Stimulated activated naive CD8-positive, alpha-beta T cell treated with anti-CD3 and anti-CD28 coated beads, Interleukin-15, amount 100 ng/mL, for 72 hours (primary cell): ENCODE measurements at regions not wholly inside any gene's neighbourhood (a gene's known extent, or its start where the extent isn't known, plus 50 kb on each side); places are given as distances from the start of the nearest gene placed in this dataset.
"Not testable (repeated sequence)": the region's sequence is repeated elsewhere in the genome, so short reads cannot be mapped to it uniquely, and the experiment has no call there.

Experiments used
- ATAC-seq: fragments of 150-1000 bp; cut with Tn5 transposase; 2 replicates; pipeline ENCODE4 v1.10.0; 2021; ENCODE audit warnings: mild to moderate bottlenecking, moderate library complexity
- DNase-seq, 2 donors: peaks; one replicate each; pipeline ENCODE4 v3.0.0; 2021 to 2022
- H3K27ac Mint-ChIP-seq, 2 donors: one replicate each; pipeline ENCODE4 v1.8.0; 2022; ENCODE audit warnings: mild to moderate bottlenecking in 2 of 2, mixed read lengths in 2 of 2, moderate library complexity in 2 of 2
- H3K27me3 Mint-ChIP-seq: one replicate; pipeline ENCODE4 v1.8.0; 2022; ENCODE audit warnings: mixed read lengths
- H3K4me1 Mint-ChIP-seq: one replicate; pipeline ENCODE4 v1.8.0; 2022; ENCODE audit warnings: mild to moderate bottlenecking, mixed read lengths
- H3K4me3 Mint-ChIP-seq, 2 donors: one replicate each; pipeline ENCODE4 v1.8.0; 2022; ENCODE audit warnings: mild to moderate bottlenecking in 2 of 2, mixed read lengths in 2 of 2, moderate library complexity in 1 of 2
- H3K9me3 Mint-ChIP-seq, 2 donors: one replicate each; pipeline ENCODE4 v1.8.0; 2022; ENCODE audit warnings: mixed read lengths in 2 of 2

- Mint-ChIP-seq H3K4me3 (no peak overlapping the region), H3K4me1 (peaks cover 5% of the 10 kb centered on the region), H3K27ac (no peak overlapping the region), H3K9me3 (no peaks in the 10 kb centered on the region), H3K27me3 (peaks cover 31% of the 10 kb centered on the region)
- no peak for DNase-seq
- no peak for ATAC-seq
Measured at GRCh38 chr6:167208819-167209576, 51.2 kb upstream of the GPR31 start.

DNA sequence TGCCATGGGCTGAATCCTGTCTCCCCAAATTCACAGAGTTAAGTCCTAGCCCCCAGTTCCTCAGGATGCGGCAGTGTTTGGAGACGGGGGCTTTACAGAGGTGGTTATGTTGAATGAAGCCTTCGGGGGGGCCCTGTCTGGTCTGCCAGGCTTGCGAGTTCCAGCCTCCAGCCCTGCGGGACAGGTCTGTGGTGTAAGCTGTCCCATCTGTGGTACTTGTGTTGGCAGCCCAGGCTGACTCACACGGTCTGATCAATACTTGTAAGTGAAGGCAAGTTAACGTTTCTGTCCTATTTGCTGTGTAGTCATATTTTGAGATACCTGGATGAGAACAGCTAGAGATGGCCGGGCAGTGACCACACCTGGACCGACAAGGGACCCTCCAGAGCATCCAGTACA is 51.8 kb upstream of the GPR31 start:
- no peak overlapping the region for H3K27ac Mint-ChIP-seq

GRCh38 chr6:167210375-167211294 is 52.9 kb upstream of the GPR31 start:
- no peak overlapping the region for H3K27ac Mint-ChIP-seq
- H3K9me3 Mint-ChIP-seq, result no peaks in the 10 kb centered on the region
- no peak for ATAC-seq
- H3K27me3 Mint-ChIP-seq, result peaks cover 31% of the 10 kb centered on the region
- H3K4me3 Mint-ChIP-seq, result no peak overlapping the region
- H3K4me1 Mint-ChIP-seq, result peaks cover 5% of the 10 kb centered on the region
- no peak for DNase-seq

More for the DNA sequence above, 51.8 kb upstream of the GPR31 start:
- ATAC-seq, result no peak
- H3K4me1 Mint-ChIP-seq, result peaks cover 5% of the 10 kb centered on the region
- no peak overlapping the region for H3K4me3 Mint-ChIP-seq
- DNase-seq, result no peak
- peaks cover 31% of the 10 kb centered on the region for H3K27me3 Mint-ChIP-seq
- H3K9me3 Mint-ChIP-seq, result no peaks in the 10 kb centered on the region

- Mint-ChIP-seq H3K9me3 (no peaks in the 10 kb centered on the region), H3K27me3 (peaks cover 25% of the 10 kb centered on the region), H3K4me1 (peaks cover 5% of the 10 kb centered on the region), H3K4me3 (no peak overlapping the region), H3K27ac (no peak overlapping the region)
- DNase-seq (no peak), ATAC-seq (no peak)
Measured at GRCh38 chr6:167211295-167211648, 53.5 kb upstream of the GPR31 start.

DNA sequence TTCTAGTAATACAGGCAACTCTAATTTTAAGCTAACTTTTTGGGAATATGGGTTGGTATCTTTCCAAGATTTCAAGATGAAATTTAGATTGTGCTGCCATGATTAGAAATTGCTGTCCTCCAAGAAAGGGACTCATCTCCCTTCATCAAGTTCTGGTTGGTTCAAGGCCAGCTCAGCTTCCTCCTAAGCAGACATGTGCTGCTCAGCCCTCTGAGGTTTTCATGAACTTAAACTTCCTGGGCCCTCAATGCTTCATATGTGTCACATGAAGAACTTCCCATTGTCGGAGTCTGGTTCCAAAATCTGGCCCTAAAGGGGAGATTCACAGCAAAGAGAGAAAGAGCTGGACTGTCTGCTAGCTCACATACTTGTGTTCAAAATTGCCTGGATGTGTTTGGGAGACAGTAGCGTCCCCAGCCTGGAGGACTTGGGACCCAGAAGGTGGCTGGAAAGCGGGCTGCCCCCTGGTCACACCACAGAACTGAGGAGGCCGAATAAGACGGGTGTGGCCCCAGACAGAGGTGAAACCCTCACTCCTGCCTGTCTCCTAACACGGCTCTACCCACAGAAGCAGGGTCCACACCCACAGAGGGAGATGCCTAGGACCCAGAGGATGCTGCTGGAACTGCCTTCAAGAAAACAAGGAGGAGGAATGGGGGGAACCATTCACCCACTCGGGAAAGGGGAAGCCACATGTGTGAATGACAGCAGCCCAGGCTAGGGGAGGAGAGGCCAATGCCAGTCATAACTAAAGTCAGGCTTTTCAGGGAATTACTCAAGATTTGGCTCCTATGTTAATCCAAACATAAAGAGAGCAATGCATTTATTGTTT is 54.3 kb upstream of the GPR31 start:
- DNase-seq, result no peak
- H3K27ac Mint-ChIP-seq, result no peak overlapping the region
- peak; percentile 13 for ATAC-seq

DNA sequence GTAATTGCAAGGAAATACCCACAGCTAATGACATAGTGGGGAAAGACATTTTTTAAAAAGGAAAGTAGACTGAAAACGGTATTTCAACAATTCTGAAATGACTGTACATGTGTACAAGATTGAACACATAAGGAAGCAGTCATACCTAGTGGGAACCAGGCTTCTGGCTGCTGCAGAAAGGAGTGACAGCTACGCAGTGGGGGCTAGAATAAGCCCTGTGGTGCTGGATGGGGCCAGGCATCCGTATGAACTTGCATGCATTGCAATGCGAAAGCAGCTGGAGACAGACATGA is 54.9 kb upstream of the GPR31 start:
- Mint-ChIP-seq H3K4me3 (no peak overlapping the region), H3K27me3 (peaks cover 17% of the 10 kb centered on the region), H3K27ac (no peak overlapping the region), H3K9me3 (no peaks in the 10 kb centered on the region), H3K4me1 (peaks cover 5% of the 10 kb centered on the region)
- peak; percentile 46 for ATAC-seq
- no peak for DNase-seq

More for the DNA sequence above, 54.3 kb upstream of the GPR31 start:
- Mint-ChIP-seq H3K9me3 (no peaks in the 10 kb centered on the region), H3K4me3 (no peak overlapping the region), H3K27me3 (peaks cover 17% of the 10 kb centered on the region), H3K4me1 (peaks cover 5% of the 10 kb centered on the region)

- ATAC-seq (no peak), DNase-seq (no peak)
- H3K27ac Mint-ChIP-seq, result no peak overlapping the region
- peaks cover 11% of the 10 kb centered on the region for H3K27me3 Mint-ChIP-seq
- peaks cover 5% of the 10 kb centered on the region for H3K4me1 Mint-ChIP-seq
- no peaks in the 10 kb centered on the region for H3K9me3 Mint-ChIP-seq
- H3K4me3 Mint-ChIP-seq, result no peak overlapping the region
Measured at GRCh38 chr6:167214206-167214605, 56.4 kb upstream of the GPR31 start.

DNA sequence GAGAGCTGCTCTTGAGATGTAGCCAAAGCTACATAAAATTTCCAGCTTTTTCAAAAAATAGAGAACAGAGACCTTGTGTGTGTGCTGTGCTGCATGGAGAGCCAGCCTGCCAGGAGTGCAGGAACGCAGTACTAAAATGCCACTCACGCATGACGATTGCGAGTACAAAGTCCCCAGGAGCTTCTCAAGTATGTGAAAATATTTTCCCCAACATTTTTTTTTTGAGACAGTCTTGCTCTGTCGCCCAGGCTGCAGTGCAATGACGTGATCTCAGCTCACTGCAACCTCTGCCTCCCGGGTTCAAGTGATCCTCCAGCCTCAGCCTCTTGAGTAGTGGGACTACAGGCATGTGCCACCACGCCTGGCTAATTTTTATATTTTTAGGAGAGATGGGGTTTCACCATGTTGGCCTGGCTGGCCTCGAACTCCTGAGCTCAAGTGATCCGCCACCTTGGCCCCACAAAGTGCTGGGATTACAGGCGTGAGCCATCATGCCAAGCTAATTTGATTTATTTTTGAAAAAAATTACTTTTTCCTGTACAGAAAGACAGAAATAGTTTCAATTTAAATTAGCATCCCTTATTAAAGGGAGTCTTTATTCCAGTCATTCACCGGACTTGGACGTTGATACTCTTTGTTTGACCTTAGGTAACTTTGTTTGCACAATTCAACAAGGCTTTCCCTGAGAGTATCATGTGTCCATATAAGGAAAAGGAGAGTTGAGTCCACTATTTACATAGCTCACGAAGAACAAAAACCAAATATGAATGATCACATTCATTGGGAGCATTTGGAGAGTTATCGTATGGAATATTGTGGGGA is 57.9 kb upstream of the GPR31 start:
- H3K27ac Mint-ChIP-seq, H3K27me3 Mint-ChIP-seq, H3K4me3 Mint-ChIP-seq, H3K4me1 Mint-ChIP-seq, DNase-seq, H3K9me3 Mint-ChIP-seq, ATAC-seq: not testable (repeated sequence)

GRCh38 chr6:167216390-167217050 is 58.7 kb upstream of the GPR31 start:
- not testable (repeated sequence) for H3K9me3 Mint-ChIP-seq, ATAC-seq, H3K27me3 Mint-ChIP-seq, DNase-seq, H3K4me1 Mint-ChIP-seq, H3K27ac Mint-ChIP-seq, H3K4me3 Mint-ChIP-seq

- H3K4me3 Mint-ChIP-seq, H3K4me1 Mint-ChIP-seq, ATAC-seq, H3K9me3 Mint-ChIP-seq, DNase-seq, H3K27me3 Mint-ChIP-seq, H3K27ac Mint-ChIP-seq: not testable (repeated sequence)
Measured at GRCh38 chr6:167217073-167217472, 59.3 kb upstream of the GPR31 start.

DNA sequence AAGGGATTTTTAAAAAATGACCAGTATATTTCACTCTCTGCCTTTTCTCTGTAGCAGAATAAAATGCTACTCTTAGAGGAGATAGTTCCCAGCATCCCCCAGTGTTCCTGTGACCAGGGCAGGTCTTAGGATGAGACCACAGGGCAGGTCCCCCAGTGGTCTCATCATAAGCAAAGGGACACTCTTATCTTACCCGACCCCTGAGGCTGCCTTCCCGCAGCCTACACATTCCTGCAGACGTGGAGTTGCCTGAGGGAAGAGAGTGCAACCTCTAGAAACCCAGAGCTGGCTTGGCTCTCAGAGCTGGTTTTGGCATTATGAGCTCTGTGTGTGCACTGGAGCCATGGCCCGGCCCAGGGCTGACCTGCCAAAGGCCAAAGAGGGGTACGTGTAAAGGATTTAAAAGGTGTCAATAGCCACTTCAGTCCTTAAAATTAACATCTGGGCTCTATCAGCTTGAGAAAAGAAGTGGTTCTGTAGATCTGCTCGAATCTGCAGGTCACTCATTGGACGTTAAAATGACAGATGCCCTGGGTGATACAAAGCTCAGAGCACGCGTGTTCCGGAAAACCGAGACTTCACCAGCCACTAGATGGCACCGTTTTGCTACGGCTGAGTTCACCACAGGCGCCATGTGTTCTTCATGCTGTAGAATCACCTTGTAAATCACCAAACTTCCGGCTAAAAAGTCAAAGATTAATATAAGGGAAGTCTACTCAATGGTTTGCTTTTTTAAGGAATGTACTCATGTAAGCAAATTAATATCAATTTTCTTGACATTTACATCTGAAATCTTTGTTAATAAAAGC is 60.4 kb upstream of the GPR31 start:
- not testable (repeated sequence) for H3K4me1 Mint-ChIP-seq, H3K9me3 Mint-ChIP-seq, H3K4me3 Mint-ChIP-seq, H3K27ac Mint-ChIP-seq, H3K27me3 Mint-ChIP-seq
- peak; percentile 81 for ATAC-seq
- peak in 1 of 2 donors; percentile 27 for DNase-seq

GRCh38 chr6:167219079-167219478 is 61.3 kb upstream of the GPR31 start:
- not testable (repeated sequence) for ATAC-seq, H3K4me1 Mint-ChIP-seq, H3K27ac Mint-ChIP-seq, H3K9me3 Mint-ChIP-seq, H3K27me3 Mint-ChIP-seq, H3K4me3 Mint-ChIP-seq, DNase-seq

DNA sequence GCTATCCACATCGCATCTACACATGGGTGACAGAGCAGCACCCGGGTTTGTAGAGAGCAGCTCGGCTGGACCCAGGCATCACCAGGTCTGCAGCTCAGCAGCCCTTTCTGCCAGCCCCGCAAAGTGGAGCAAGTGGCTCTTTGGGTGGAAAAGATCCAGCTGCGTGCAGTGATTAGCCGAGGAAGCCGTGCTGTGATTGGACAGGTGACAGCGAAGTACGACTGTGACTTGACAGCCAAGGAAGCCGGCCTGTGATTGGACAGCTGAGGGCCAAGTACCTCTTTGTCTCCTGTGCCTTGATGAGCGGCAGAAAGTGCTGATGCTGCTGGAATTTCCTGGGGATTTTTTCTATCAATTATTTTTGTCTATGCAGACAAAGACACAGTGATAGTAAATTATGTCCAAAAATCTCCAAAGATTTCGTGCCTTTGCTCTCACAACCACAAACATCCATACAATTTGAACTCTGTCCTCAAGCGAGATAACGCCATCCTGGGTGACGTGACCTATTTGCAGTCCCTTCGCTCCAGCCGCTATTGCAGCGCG is 62.3 kb upstream of the GPR31 start:
- Mint-ChIP-seq H3K27me3 (no peaks in the 10 kb centered on the region), H3K4me1 (no peaks in the 10 kb centered on the region), H3K4me3 (no peak overlapping the region), H3K27ac (no peak overlapping the region), H3K9me3 (no peaks in the 10 kb centered on the region)
- DNase-seq (no peak), ATAC-seq (no peak)
